ENCODE measurements at regions not wholly inside any gene's neighbourhood (a gene's known extent, or its start where the extent isn't known, plus 50 kb on each side); places are given as distances from the start of the nearest gene placed in this dataset.

GRCh38 chr13:89181041-89181440 lies 1509.9 kb downstream of the SLITRK5 start:
- TF ChIP-seq CTCF (IDR thresholded peaks at IDR 0.05) (no peak), POLR2A (IDR thresholded peaks at IDR 0.05) (no peak)

Measured in esophagus squamous epithelium (tissue), 4 donors.